ENCODE measurements at regions not wholly inside any gene's neighbourhood (a gene's known extent, or its start where the extent isn't known, plus 50 kb on each side); places are given as distances from the start of the nearest gene placed in this dataset.

GRCh38 chr13:77988355-77988754 lies 69.7 kb upstream of the EDNRB start:
- ATAC-seq (peak; percentile 20), DNase-seq (no peak)
- intact Hi-C loops (cut with micrococcal nuclease) = no loop called here

- intact Hi-C loops (cut with micrococcal nuclease) = no loop called here
- ATAC-seq = no peak
These were observed 68.1 kb upstream of the EDNRB start for GRCh38 chr13:77986713-77987112.

GRCh38 chr13:77985866-77986636 lies 67.4 kb upstream of the EDNRB start:
- DNase-seq = no peak
- intact Hi-C loops (cut with micrococcal nuclease) = no loop called here
- ATAC-seq = peak; percentile 80

More at GRCh38 chr13:77986713-77987112, 68.1 kb upstream of the EDNRB start:
- DNase-seq = no peak

- ATAC-seq (no peak), DNase-seq (no peak)
- intact Hi-C loops (cut with micrococcal nuclease) = no loop called here
These were observed 62.8 kb upstream of the EDNRB start for GRCh38 chr13:77981281-77981881.

- ATAC-seq (peak; percentile 65), DNase-seq (no peak)
- intact Hi-C loops (cut with micrococcal nuclease) = no loop called here
These were observed 62.0 kb upstream of the EDNRB start for GRCh38 chr13:77980592-77980991.

- DNase-seq = no peak
- intact Hi-C loops (cut with micrococcal nuclease) = no loop called here
- ATAC-seq = no peak
These were observed 61.2 kb upstream of the EDNRB start for GRCh38 chr13:77979721-77980385.

- ATAC-seq (no peak), DNase-seq (no peak)
- intact Hi-C loops (cut with micrococcal nuclease) = no loop called here
These were observed 56.9 kb upstream of the EDNRB start for GRCh38 chr13:77975358-77976042.

- ATAC-seq = no peak
- intact Hi-C loops (cut with micrococcal nuclease) = no loop called here
- no peak for DNase-seq
These were observed 50.7 kb upstream of the EDNRB start for GRCh38 chr13:77969299-77969698.

All from left ventricle myocardium superior (tissue), 1 donor.